HUES6 (cell line): ENCODE measurements at regions not wholly inside any gene's neighbourhood (a gene's known extent, or its start where the extent isn't known, plus 50 kb on each side); places are given as distances from the start of the nearest gene placed in this dataset.

ENCODE experiments used
- H3K27ac ChIP-seq: 2 replicates; pipeline ENCODE4 v1.7.0; 2013; ENCODE audit warnings: low read depth, mild to moderate bottlenecking, low read length, inconsistent platforms
- H3K27me3 ChIP-seq: 2 replicates; pipeline ENCODE4 v1.6.1; 2013; ENCODE audit warnings: low read length; ENCODE audit not compliant: control insufficient read depth, insufficient read depth
- H3K36me3 ChIP-seq: 2 replicates; pipeline ENCODE4 v1.6.1; 2013; ENCODE audit warnings: low read length; ENCODE audit not compliant: control insufficient read depth, insufficient read depth
- H3K4me1 ChIP-seq: 2 replicates; pipeline ENCODE4 v1.6.1; 2013; ENCODE audit warnings: low read length; ENCODE audit not compliant: control insufficient read depth, insufficient read depth
- H3K4me3 ChIP-seq: 2 replicates; pipeline ENCODE4 v1.5.1; 2013; ENCODE audit warnings: low read depth, low read length
- H3K9ac ChIP-seq: one replicate; pipeline ENCODE4 v1.6.1; 2013; ENCODE audit warnings: mild to moderate bottlenecking, low read length
- H3K9me3 ChIP-seq: 2 replicates; pipeline ENCODE4 v1.6.1; 2013; ENCODE audit warnings: low read depth, low read length; ENCODE audit not compliant: control insufficient read depth, insufficient read depth

GRCh38 chr12:113667676-113668356, 196.1 kb upstream of the LHX5 start:
- Histone ChIP-seq H3K4me1 (peaks cover 12% of the 10 kb centered on the region; the same call in 1 of the 2 replicates), H3K27me3 (0 out of 2 replicates have a peak, but pooled peaks cover 4% of the 10 kb centered on the region)

GRCh38 chr12:113667095-113667494, 195.4 kb upstream of the LHX5 start:
- Histone ChIP-seq H3K9ac (no peak overlapping the region), H3K27me3 (0 out of 2 replicates have a peak, but pooled peaks cover 4% of the 10 kb centered on the region), H3K27ac (no peak overlapping the region), H3K4me1 (peaks cover 12% of the 10 kb centered on the region; the same call in 1 of the 2 replicates), H3K36me3 (no peaks in the 10 kb centered on the region), H3K4me3 (no peak overlapping the region), H3K9me3 (no peaks in the 10 kb centered on the region)

More at GRCh38 chr12:113667676-113668356, 196.1 kb upstream of the LHX5 start:
- H3K36me3 ChIP-seq: no peaks in the 10 kb centered on the region
- no peak overlapping the region for H3K27ac ChIP-seq
- no peak overlapping the region for H3K9ac ChIP-seq
- no peak overlapping the region for H3K4me3 ChIP-seq
- no peaks in the 10 kb centered on the region for H3K9me3 ChIP-seq

GRCh38 chr12:113666223-113666622, 194.6 kb upstream of the LHX5 start:
- no peaks in the 10 kb centered on the region for H3K9me3 ChIP-seq
- no peak overlapping the region for H3K4me3 ChIP-seq
- H3K4me1 ChIP-seq: peaks cover 12% of the 10 kb centered on the region; the same call in 1 of the 2 replicates
- H3K27me3 ChIP-seq: 0 out of 2 replicates have a peak, but pooled peaks cover 4% of the 10 kb centered on the region
- no peaks in the 10 kb centered on the region for H3K36me3 ChIP-seq
- no peak overlapping the region for H3K27ac ChIP-seq
- no peak overlapping the region for H3K9ac ChIP-seq

- H3K36me3 ChIP-seq: no peaks in the 10 kb centered on the region
- H3K27ac ChIP-seq: no peak overlapping the region
- H3K9ac ChIP-seq: no peak overlapping the region
- peaks cover 12% of the 10 kb centered on the region; the same call in 1 of the 2 replicates for H3K4me1 ChIP-seq
- no peak overlapping the region for H3K4me3 ChIP-seq
- no peaks in the 10 kb centered on the region for H3K9me3 ChIP-seq
- 0 out of 2 replicates have a peak, but pooled peaks cover 4% of the 10 kb centered on the region for H3K27me3 ChIP-seq
These were observed 193.8 kb upstream of the LHX5 start for GRCh38 chr12:113665457-113665856.

GRCh38 chr12:113664224-113664681, 192.6 kb upstream of the LHX5 start:
- no peaks in the 10 kb centered on the region for H3K9me3 ChIP-seq
- H3K4me1 ChIP-seq: peaks cover 12% of the 10 kb centered on the region; the same call in 1 of the 2 replicates
- no peak overlapping the region for H3K4me3 ChIP-seq
- H3K36me3 ChIP-seq: no peaks in the 10 kb centered on the region
- no peak overlapping the region for H3K27ac ChIP-seq
- no peak overlapping the region for H3K9ac ChIP-seq
- H3K27me3 ChIP-seq: 0 out of 2 replicates have a peak, but pooled peaks cover 4% of the 10 kb centered on the region

- Histone ChIP-seq H3K36me3 (no peaks in the 10 kb centered on the region), H3K4me1 (peaks cover 12% of the 10 kb centered on the region; the same call in 1 of the 2 replicates), H3K27me3 (no peaks in the 10 kb centered on the region), H3K9me3 (0 out of 2 replicates have a peak, but pooled peaks cover 3% of the 10 kb centered on the region), H3K27ac (no peak overlapping the region), H3K9ac (no peak overlapping the region), H3K4me3 (no peak overlapping the region)
These were observed 191.7 kb upstream of the LHX5 start for GRCh38 chr12:113663396-113663795.

- peaks cover 12% of the 10 kb centered on the region; the same call in 1 of the 2 replicates for H3K4me1 ChIP-seq
- no peak overlapping the region for H3K27ac ChIP-seq
- H3K9me3 ChIP-seq: peaks cover 10% of the 10 kb centered on the region; the same call in 1 of the 2 replicates
- no peak overlapping the region for H3K9ac ChIP-seq
- H3K36me3 ChIP-seq: no peaks in the 10 kb centered on the region
- H3K4me3 ChIP-seq: no peak overlapping the region
- H3K27me3 ChIP-seq: no peaks in the 10 kb centered on the region
These were observed 189.3 kb upstream of the LHX5 start for GRCh38 chr12:113660936-113661335.

GRCh38 chr12:113659416-113659815, 187.7 kb upstream of the LHX5 start:
- Histone ChIP-seq H3K27ac (no peak overlapping the region), H3K27me3 (no peaks in the 10 kb centered on the region), H3K36me3 (no peaks in the 10 kb centered on the region), H3K9ac (no peak overlapping the region), H3K4me1 (peaks cover 12% of the 10 kb centered on the region; the same call in 1 of the 2 replicates), H3K4me3 (no peak overlapping the region), H3K9me3 (peaks cover 23% of the 10 kb centered on the region)

- Histone ChIP-seq H3K27me3 (no peaks in the 10 kb centered on the region), H3K27ac (no peak overlapping the region), H3K9ac (no peak overlapping the region), H3K9me3 (peaks cover 23% of the 10 kb centered on the region), H3K36me3 (no peaks in the 10 kb centered on the region), H3K4me1 (peaks cover 9% of the 10 kb centered on the region; the same call in 1 of the 2 replicates), H3K4me3 (no peak overlapping the region)
These were observed 187.3 kb upstream of the LHX5 start for GRCh38 chr12:113659015-113659414.

- Histone ChIP-seq H3K4me3 (no peak overlapping the region), H3K27me3 (no peaks in the 10 kb centered on the region)
These were observed 186.5 kb upstream of the LHX5 start for GRCh38 chr12:113658006-113658655.

GRCh38 chr12:113655919-113656318, 184.2 kb upstream of the LHX5 start:
- Histone ChIP-seq H3K27me3 (no peaks in the 10 kb centered on the region), H3K9me3 (peaks cover 31% of the 10 kb centered on the region), H3K27ac (no peak overlapping the region), H3K9ac (no peak overlapping the region), H3K4me3 (no peak overlapping the region), H3K36me3 (no peaks in the 10 kb centered on the region), H3K4me1 (no peaks in the 10 kb centered on the region)

More at GRCh38 chr12:113658006-113658655, 186.5 kb upstream of the LHX5 start:
- Histone ChIP-seq H3K4me1 (0 out of 2 replicates have a peak, but pooled peaks cover 3% of the 10 kb centered on the region), H3K9me3 (peaks cover 31% of the 10 kb centered on the region), H3K9ac (no peak overlapping the region), H3K36me3 (no peaks in the 10 kb centered on the region), H3K27ac (no peak overlapping the region)
